Stimulated activated CD4-positive, alpha-beta T cell treated with anti-CD3 and anti-CD28 coated beads, Interleukin-4, amount 100 ng/mL, for 48 hours (primary cell): ENCODE measurements at regions not wholly inside any gene's neighbourhood (a gene's known extent, or its start where the extent isn't known, plus 50 kb on each side); places are given as distances from the start of the nearest gene placed in this dataset.

ENCODE experiments used
- DNase-seq, 2 donors: peaks; one replicate each; pipeline ENCODE4 v3.0.0-alpha.2; 2020; ENCODE audit warnings: low read depth in 2 of 2

GRCh38 chr1:87719658-87720057 is 391.0 kb downstream of the LMO4 start:
- no peak for DNase-seq

- DNase-seq, result no peak
Measured at GRCh38 chr1:87720561-87720960, 391.9 kb downstream of the LMO4 start.

GRCh38 chr1:87723193-87723592 is 394.5 kb downstream of the LMO4 start:
- no peak for DNase-seq

GRCh38 chr1:87728169-87728568 is 399.5 kb downstream of the LMO4 start:
- no peak for DNase-seq

- DNase-seq, result no peak
Measured at GRCh38 chr1:87730274-87731216, 401.9 kb downstream of the LMO4 start.

- DNase-seq, result no peak
Measured at GRCh38 chr1:87733386-87733785, 404.7 kb downstream of the LMO4 start.

- DNase-seq, result no peak
Measured at GRCh38 chr1:87735750-87736149, 407.1 kb downstream of the LMO4 start.

- DNase-seq, result no peak
Measured at GRCh38 chr1:87739141-87739540, 410.5 kb downstream of the LMO4 start.

GRCh38 chr1:87739704-87740103 is 411.0 kb downstream of the LMO4 start:
- no peak for DNase-seq

GRCh38 chr1:87743256-87743655 is 414.6 kb downstream of the LMO4 start:
- no peak for DNase-seq

GRCh38 chr1:87744056-87744455 is 415.4 kb downstream of the LMO4 start:
- no peak for DNase-seq

- DNase-seq, result no peak
Measured at GRCh38 chr1:87744763-87745162, 416.1 kb downstream of the LMO4 start.

GRCh38 chr1:87753366-87753765 is 424.7 kb downstream of the LMO4 start:
- DNase-seq, result no peak

GRCh38 chr1:87754139-87754538 is 425.5 kb downstream of the LMO4 start:
- DNase-seq, result no peak

GRCh38 chr1:87757676-87758075 is 429.0 kb downstream of the LMO4 start:
- DNase-seq, result no peak

- DNase-seq, result no peak
Measured at GRCh38 chr1:87759421-87760087, 430.9 kb downstream of the LMO4 start.

GRCh38 chr1:87760155-87760554 is 431.5 kb downstream of the LMO4 start:
- no peak for DNase-seq

- DNase-seq, result no peak
Measured at GRCh38 chr1:87760654-87761053, 432.0 kb downstream of the LMO4 start.

- DNase-seq, result no peak
Measured at GRCh38 chr1:87763483-87763882, 434.8 kb downstream of the LMO4 start.

GRCh38 chr1:87765057-87765680 is 436.5 kb downstream of the LMO4 start:
- no peak for DNase-seq

- DNase-seq, result no peak
Measured at GRCh38 chr1:87765681-87766070, 437.0 kb downstream of the LMO4 start.

GRCh38 chr1:87766737-87767136 is 438.1 kb downstream of the LMO4 start:
- no peak for DNase-seq

GRCh38 chr1:87778896-87779295 is 450.2 kb downstream of the LMO4 start:
- no peak for DNase-seq
